Body of pancreas (tissue), 4 donors: ENCODE measurements at regions not wholly inside any gene's neighbourhood (a gene's known extent, or its start where the extent isn't known, plus 50 kb on each side); places are given as distances from the start of the nearest gene placed in this dataset.

Experiments
- ATAC-seq: fragments of 150-250 bp; one replicate; pipeline ENCODE4 v1.9.1; 2016
- DNase-seq, 4 donors: peaks; one replicate each; pipeline ENCODE4 v3.0.0-alpha.2; 2019
- H3K27ac ChIP-seq, 4 donors: fragments of 200-600 bp; sonication (generic); 1 replicate in 3 of 4; 2 replicates in 1 of 4; pipeline versions ENCODE4 v1.5.1 to v1.6.1; 2016 to 2019; ENCODE audit warnings: mild to moderate bottlenecking in 1 of 4, mixed read lengths in 1 of 4, moderate library complexity in 1 of 4
- H3K27me3 ChIP-seq, 2 donors: fragments of 200-600 bp; sonication (generic); one replicate each; pipeline ENCODE4 v1.6.0; 2016; ENCODE audit warnings: mild to moderate bottlenecking in 1 of 2
- H3K36me3 ChIP-seq, 2 donors: fragments of 200-600 bp; sonication (generic); replicated peaks in 1 of 2; 2 replicates each; pipeline ENCODE4 v1.5.1; 2016; ENCODE audit warnings: low read depth in 2 of 2; ENCODE audit not compliant: insufficient read depth in 1 of 2
- H3K4me1 ChIP-seq: fragments of 200-600 bp; sonication (generic); one replicate; pipeline ENCODE4 v1.6.0; 2016
- H3K4me3 ChIP-seq, 2 donors: fragments of 200-600 bp; sonication (generic); 1 replicate in 1 of 2; 2 replicates in 1 of 2; pipeline ENCODE4 v1.5.1; 2016 to 2019
- H3K9me3 ChIP-seq, 3 donors: fragments of 200-600 bp; sonication (generic); 1 replicate in 2 of 3; 2 replicates in 1 of 3; pipeline ENCODE4 v1.5.1; 2016
- POLR2A ChIP-seq, 3 donors: fragments of 450-650 bp; IDR thresholded peaks; one replicate each; pipeline ENCODE4 v1.6.1; 2016; ENCODE audit warnings: antibody characterized with exemption in 3 of 3, mild to moderate bottlenecking in 2 of 3
- WGBS, 2 donors: methylation state at CpG; one replicate each; pipeline ENCODE4 v1.1.5; 2017; 5-methylcytosine and 5-hydroxymethylcytosine counted together
- intact Hi-C: fragments of 100-400 bp; cut with DNase I; formaldehyde crosslinking; loops from one replicate; pipeline ENCODE4 v1.15.1; 2023
- TF ChIP-seq, protein P1 (sequence below), 7 experiments: fragments of 450-650 bp in 4 of 7; fragments of 200-600 bp in 3 of 7; sonication (generic) in 3 of 7; IDR thresholded peaks; one replicate each; pipeline ENCODE4 v1.5.1; 2016 to 2019; ENCODE audit warnings: antibody characterized with exemption in 7 of 7

DNA sequence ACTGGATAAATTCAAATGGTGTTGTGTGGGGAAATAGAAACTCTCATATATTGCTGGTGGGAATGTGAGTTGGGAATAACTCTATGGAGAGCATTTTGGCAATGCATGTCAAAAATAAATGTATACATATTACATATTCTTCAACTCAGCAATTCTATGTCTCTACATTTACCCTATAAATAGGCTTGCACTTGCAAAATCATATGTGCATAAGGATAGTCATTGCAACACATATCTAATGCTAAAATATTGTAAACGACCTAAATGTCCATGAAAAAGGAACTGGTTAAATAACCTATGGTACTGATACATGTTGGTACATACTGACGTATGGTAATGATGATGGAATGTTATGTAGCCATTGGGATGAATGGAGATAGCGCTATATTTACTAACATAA, 94.5 kb upstream of the CHD1 start:
- H3K27ac ChIP-seq = no peak overlapping the region
- intact Hi-C loops = no loop called here
- no peak for ATAC-seq
- DNase-seq = no peak
- H3K27me3 ChIP-seq = no peaks in the 10 kb centered on the region
- no peaks in the 10 kb centered on the region for H3K9me3 ChIP-seq
- H3K4me3 ChIP-seq = no peak overlapping the region
- WGBS, 2 donors = 83 to 89% methylated on average over 3 of the region's 3 CpGs
- TF ChIP-seq POLR2A (IDR thresholded peaks at IDR 0.05) = no peak
- H3K4me1 ChIP-seq = peaks cover 47% of the 10 kb centered on the region
- H3K36me3 ChIP-seq = no peaks in the 10 kb centered on the region

DNA sequence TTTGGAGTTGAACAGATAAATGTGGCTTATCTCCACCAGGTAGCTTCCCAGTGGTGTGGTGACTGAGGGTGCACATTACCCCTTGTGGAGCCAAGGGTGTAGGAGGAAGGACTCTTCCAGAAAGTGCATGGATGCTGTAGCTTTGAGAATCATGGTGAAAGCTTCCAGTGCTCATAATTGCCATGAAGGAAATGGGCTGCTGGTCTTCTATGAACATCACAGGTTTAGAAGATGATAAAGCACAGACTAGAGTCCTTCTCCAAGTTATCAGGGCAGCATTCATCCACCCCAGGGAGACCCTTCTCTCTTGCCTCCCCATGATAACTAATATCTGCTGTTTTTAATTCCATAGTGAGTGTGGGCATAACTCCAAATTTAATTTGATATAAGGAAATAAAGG, 93.4 kb upstream of the CHD1 start:
- H3K4me1 ChIP-seq = peaks cover 44% of the 10 kb centered on the region
- H3K36me3 ChIP-seq = no peaks in the 10 kb centered on the region
- no peak overlapping the region for H3K4me3 ChIP-seq
- TF ChIP-seq POLR2A (IDR thresholded peaks at IDR 0.05) = no peak
- TF ChIP-seq, protein P1, sequence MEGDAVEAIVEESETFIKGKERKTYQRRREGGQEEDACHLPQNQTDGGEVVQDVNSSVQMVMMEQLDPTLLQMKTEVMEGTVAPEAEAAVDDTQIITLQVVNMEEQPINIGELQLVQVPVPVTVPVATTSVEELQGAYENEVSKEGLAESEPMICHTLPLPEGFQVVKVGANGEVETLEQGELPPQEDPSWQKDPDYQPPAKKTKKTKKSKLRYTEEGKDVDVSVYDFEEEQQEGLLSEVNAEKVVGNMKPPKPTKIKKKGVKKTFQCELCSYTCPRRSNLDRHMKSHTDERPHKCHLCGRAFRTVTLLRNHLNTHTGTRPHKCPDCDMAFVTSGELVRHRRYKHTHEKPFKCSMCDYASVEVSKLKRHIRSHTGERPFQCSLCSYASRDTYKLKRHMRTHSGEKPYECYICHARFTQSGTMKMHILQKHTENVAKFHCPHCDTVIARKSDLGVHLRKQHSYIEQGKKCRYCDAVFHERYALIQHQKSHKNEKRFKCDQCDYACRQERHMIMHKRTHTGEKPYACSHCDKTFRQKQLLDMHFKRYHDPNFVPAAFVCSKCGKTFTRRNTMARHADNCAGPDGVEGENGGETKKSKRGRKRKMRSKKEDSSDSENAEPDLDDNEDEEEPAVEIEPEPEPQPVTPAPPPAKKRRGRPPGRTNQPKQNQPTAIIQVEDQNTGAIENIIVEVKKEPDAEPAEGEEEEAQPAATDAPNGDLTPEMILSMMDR (IDR thresholded peaks at IDR 0.05) = no peak
- ATAC-seq (no peak), DNase-seq (no peak)
- H3K27ac ChIP-seq = no peak overlapping the region
- H3K27me3 ChIP-seq = no peaks in the 10 kb centered on the region
- H3K9me3 ChIP-seq = no peaks in the 10 kb centered on the region
- intact Hi-C loops = no loop called here

DNA sequence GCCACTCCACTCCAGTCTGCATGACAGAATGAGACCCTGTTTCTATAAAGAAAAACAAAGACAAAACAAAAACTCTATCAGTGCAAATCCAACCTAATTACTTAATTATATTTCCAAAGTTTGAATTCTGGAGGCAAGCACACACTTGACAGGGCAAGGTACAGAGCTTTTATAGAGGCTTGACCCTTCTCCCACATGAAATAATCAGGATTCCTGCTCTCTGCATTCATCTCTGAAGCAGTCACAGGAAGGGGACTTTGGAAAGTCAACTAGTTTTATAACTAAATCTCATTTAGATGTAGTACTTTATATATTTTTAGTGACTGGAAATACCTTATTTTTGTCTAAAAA, 91.9 kb upstream of the CHD1 start:
- Histone ChIP-seq H3K27me3 (no peaks in the 10 kb centered on the region), H3K9me3 (no peaks in the 10 kb centered on the region), H3K36me3 (no peaks in the 10 kb centered on the region), H3K4me1 (peaks cover 29% of the 10 kb centered on the region), H3K4me3 (no peak overlapping the region), H3K27ac (peak overlapping the region in 3 of 4 donors; percentile 34 to 75 (median 63))
- DNase-seq (no peak), ATAC-seq (no peak)
- intact Hi-C loops = no loop called here
- TF ChIP-seq, protein P1 (IDR thresholded peaks at IDR 0.05) = no peak
- no peak for TF ChIP-seq POLR2A (IDR thresholded peaks at IDR 0.05)

DNA sequence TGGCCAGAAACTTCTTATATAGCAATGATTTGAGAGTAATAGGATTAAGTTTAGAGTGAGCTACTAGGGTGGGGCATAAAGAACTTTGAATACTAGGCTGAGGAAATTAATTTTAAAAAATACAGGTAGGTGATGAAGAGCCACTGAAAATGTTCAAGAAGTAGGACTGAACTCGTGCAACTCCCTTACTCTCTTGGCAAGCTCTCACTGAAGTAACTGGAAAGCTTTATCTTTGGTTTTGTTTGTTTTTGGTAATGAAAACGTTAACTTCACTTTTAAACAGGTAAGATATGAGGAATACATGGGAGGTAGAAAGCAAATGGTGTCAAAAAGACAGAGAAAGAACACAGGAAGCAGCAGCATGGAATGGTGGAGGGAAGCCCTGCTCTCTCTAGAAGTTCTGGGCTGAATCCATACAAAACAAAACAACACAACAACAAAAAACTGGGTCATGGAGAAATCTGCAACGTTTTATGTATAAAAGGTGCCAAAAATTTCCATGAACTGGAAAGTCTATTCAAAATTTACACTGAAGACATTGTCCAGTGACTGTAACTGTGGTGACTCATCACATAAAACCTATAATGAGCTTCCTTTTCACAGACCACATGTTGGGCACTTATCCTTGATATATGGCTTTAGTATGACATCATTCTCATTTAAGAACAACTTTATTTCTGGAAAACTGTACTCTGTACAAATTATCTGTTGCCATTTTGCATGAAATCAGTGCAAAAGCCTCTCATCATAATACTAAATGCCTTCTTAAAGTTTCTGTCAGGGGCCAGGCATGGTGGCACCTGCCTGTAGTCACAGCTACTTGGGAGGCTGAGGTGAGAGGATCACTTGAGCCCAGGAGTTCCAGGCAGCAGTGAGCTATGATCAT, 91.2 kb upstream of the CHD1 start:
- 7 to 9% methylated on average over 3 of the region's 3 CpGs for WGBS, 2 donors
- Histone ChIP-seq H3K27ac (peak overlapping the region in 3 of 4 donors; percentile 34 to 75 (median 63)), H3K27me3 (no peaks in the 10 kb centered on the region), H3K4me1 (peaks cover 26% of the 10 kb centered on the region), H3K9me3 (no peaks in the 10 kb centered on the region), H3K36me3 (no peaks in the 10 kb centered on the region), H3K4me3 (no peak overlapping the region)
- ATAC-seq (peak; percentile 75), DNase-seq (no peak)
- intact Hi-C loops = no loop called here
- no peak for TF ChIP-seq POLR2A (IDR thresholded peaks at IDR 0.05)
- TF ChIP-seq, protein P1 (IDR thresholded peaks at IDR 0.05) = no peak

DNA sequence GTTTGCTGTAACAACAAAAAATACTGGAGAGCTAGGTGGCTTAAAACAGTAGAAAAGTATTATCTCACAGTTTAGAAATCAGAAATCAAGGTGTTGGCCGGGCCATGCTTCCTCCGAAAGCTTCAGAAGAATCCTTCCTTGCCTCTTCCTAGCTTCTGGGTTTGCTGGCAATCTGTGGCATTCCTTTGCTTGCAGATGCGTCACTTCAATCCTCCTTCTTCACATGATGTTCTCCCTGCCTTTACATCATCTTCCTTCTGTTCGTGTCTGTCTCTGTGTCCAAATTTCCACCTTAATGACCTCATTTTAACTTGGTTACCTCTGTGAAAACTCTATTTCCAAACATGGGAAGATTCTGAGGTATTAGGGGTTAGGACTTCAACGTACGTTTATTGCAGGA, 90.4 kb upstream of the CHD1 start:
- H3K27me3 ChIP-seq = no peaks in the 10 kb centered on the region
- no peaks in the 10 kb centered on the region for H3K36me3 ChIP-seq
- TF ChIP-seq, protein P1 (IDR thresholded peaks at IDR 0.05) = no peak
- no peak for TF ChIP-seq POLR2A (IDR thresholded peaks at IDR 0.05)
- no peak for DNase-seq
- H3K9me3 ChIP-seq = no peaks in the 10 kb centered on the region
- peak overlapping the region in 1 of 4 donors; percentile 75 for H3K27ac ChIP-seq
- no peak for ATAC-seq
- H3K4me3 ChIP-seq = no peak overlapping the region
- intact Hi-C loops = no loop called here
- peaks cover 19% of the 10 kb centered on the region for H3K4me1 ChIP-seq
- WGBS, 2 donors = 89 to 90% methylated on average over 6 of the region's 6 CpGs
